H1 (cell line): ENCODE measurements at regions not wholly inside any gene's neighbourhood (a gene's known extent, or its start where the extent isn't known, plus 50 kb on each side); places are given as distances from the start of the nearest gene placed in this dataset.

Source experiments
- CTCF ChIA-PET: fragments of 300-600 bp; sonication (Branson Sonifier 250); formaldehyde crosslinking; loops from one replicate; lab custom pipeline; 2021; ENCODE audit not compliant: partially characterized antibody; lab: Charles Lee
- POLR2A ChIA-PET: fragments of 300-600 bp; sonication (Branson Sonifier 250); formaldehyde crosslinking; loops from one replicate; lab custom pipeline; 2021; ENCODE audit warnings: inconsistent platforms; ENCODE audit not compliant: partially characterized antibody; lab: Charles Lee
- DNase-seq, 2 experiments: peaks; one replicate each; pipeline versions ENCODE4 v3.0.0 to v3.0.0-alpha.2; 2010 to 2022; ENCODE audit warnings: low spot score in 2 of 2, low read depth in 1 of 2, mixed read lengths in 1 of 2
- FAIRE-seq: peaks from 2 replicates; lab custom pipeline; 2011; peaks lifted over from hg19 to GRCh38; lab: Jason Lieb, UNC
- H2AFZ ChIP-seq: 2 replicates; pipeline ENCODE4 v1.8.1; 2012; ENCODE audit warnings: low read length, inconsistent platforms
- H2AK5ac ChIP-seq: 2 replicates; pipeline ENCODE4 v1.6.1; 2013; ENCODE audit warnings: low read depth, low read length
- H2BK120ac ChIP-seq: replicated peaks from 2 replicates; pipeline ENCODE3; 2013; ENCODE audit warnings: low read depth, low read length, inconsistent platforms
- H2BK12ac ChIP-seq: 2 replicates; pipeline ENCODE4 v1.6.1; 2013; ENCODE audit warnings: low read depth, low read length
- H2BK15ac ChIP-seq: 2 replicates; pipeline ENCODE4 v1.6.1; 2013; ENCODE audit warnings: low read length
- H2BK20ac ChIP-seq: 2 replicates; pipeline ENCODE4 v1.6.1; 2013; ENCODE audit warnings: low read length
- H2BK5ac ChIP-seq: 2 replicates; pipeline ENCODE4 v1.6.1; 2013; ENCODE audit warnings: low read depth, low read length
- H3K14ac ChIP-seq: 2 replicates; pipeline ENCODE4 v1.6.1; 2013; ENCODE audit warnings: inconsistent platforms; ENCODE audit not compliant: insufficient read length
- H3K18ac ChIP-seq: 2 replicates; pipeline ENCODE4 v1.6.1; 2013; ENCODE audit warnings: low read length; ENCODE audit errors: extremely low read depth
- H3K23ac ChIP-seq: 2 replicates; pipeline ENCODE4 v1.6.1; 2013; ENCODE audit warnings: inconsistent platforms; ENCODE audit not compliant: insufficient read length
- H3K23me2 ChIP-seq: 2 replicates; pipeline ENCODE4 v1.6.1; 2013; ENCODE audit warnings: low read depth, low read length
- H3K27ac ChIP-seq: 2 replicates; pipeline ENCODE4 v1.6.1; 2011; ENCODE audit warnings: low read depth, low read length, inconsistent platforms
- H3K27me3 ChIP-seq, 4 experiments: replicated peaks in 1 of 4; 1 replicate in 1 of 4; 2 replicates in 3 of 4; pipeline versions ENCODE4 v1.6.1 to v1.8.1; 2011 to 2013; ENCODE audit warnings: low read length in 3 of 4, mild to moderate bottlenecking in 3 of 4, inconsistent platforms in 2 of 4, mixed read lengths in 2 of 4, moderate library complexity in 1 of 4; ENCODE audit not compliant: control insufficient read depth in 3 of 4, insufficient read depth in 3 of 4; ENCODE audit errors: extremely low read depth in 1 of 4
- H3K36me3 ChIP-seq, 4 experiments: 2 replicates each; pipeline versions ENCODE4 v1.6.1 to v1.8.1; 2011 to 2013; ENCODE audit warnings: mild to moderate bottlenecking in 4 of 4, low read length in 3 of 4, moderate library complexity in 2 of 4, control low read depth in 1 of 4, inconsistent platforms in 1 of 4; ENCODE audit not compliant: insufficient read depth in 4 of 4, control insufficient read depth in 2 of 4
- H3K4ac ChIP-seq: replicated peaks from 2 replicates; pipeline ENCODE3; 2013; ENCODE audit warnings: low read length, low read depth, mixed read lengths, inconsistent platforms; ENCODE audit not compliant: insufficient read length
- H3K4me1 ChIP-seq, 4 experiments: replicated peaks in 1 of 4; 1 replicate in 1 of 4; 2 replicates in 3 of 4; pipeline versions ENCODE4 v1.6.1 to v1.8.1; 2011 to 2013; ENCODE audit warnings: low read length in 3 of 4, inconsistent platforms in 2 of 4, mixed read lengths in 1 of 4; ENCODE audit not compliant: insufficient read depth in 4 of 4, control insufficient read depth in 3 of 4
- H3K4me2 ChIP-seq, 2 experiments: 2 replicates each; pipeline versions ENCODE4 v1.6.1 to v1.8.1; 2011 to 2013; ENCODE audit warnings: low read depth in 2 of 2, low read length in 2 of 2, control low read depth in 1 of 2, inconsistent platforms in 1 of 2, mild to moderate bottlenecking in 1 of 2; ENCODE audit not compliant: insufficient read depth in 1 of 2
- H3K4me3 ChIP-seq, 4 experiments: fragments of 200-600, 300-600 bp in 1 of 4; sonication (generic), shearing (Covaris generic), sonication (Bioruptor Twin) in 1 of 4; 2 replicates each; pipeline versions ENCODE4 v1.5.1 to v1.8.1; 2011 to 2016; ENCODE audit warnings: low read length in 4 of 4, low read depth in 3 of 4, control low read depth in 2 of 4, inconsistent platforms in 2 of 4, mild to moderate bottlenecking in 2 of 4, mixed read lengths in 1 of 4, moderate library complexity in 1 of 4; ENCODE audit not compliant: insufficient read depth in 2 of 4; ENCODE audit errors: extremely low read depth in 1 of 4
- H3K56ac ChIP-seq: replicated peaks from 2 replicates; pipeline ENCODE3; 2013; ENCODE audit warnings: low read depth, mild to moderate bottlenecking, mixed read lengths, low read length, inconsistent platforms; ENCODE audit not compliant: insufficient read length
- H3K79me1 ChIP-seq: 2 replicates; pipeline ENCODE4 v1.6.1; 2013; ENCODE audit warnings: low read depth, low read length, control low read depth
- H3K79me2 ChIP-seq, 2 experiments: 2 replicates each; pipeline versions ENCODE4 v1.6.1 to v1.8.1; 2012 to 2013; ENCODE audit warnings: low read length in 2 of 2, mild to moderate bottlenecking in 2 of 2, inconsistent platforms in 1 of 2; ENCODE audit not compliant: insufficient read depth in 2 of 2, control insufficient read depth in 1 of 2
- H3K9ac ChIP-seq, 4 experiments: replicated peaks in 1 of 4; 1 replicate in 1 of 4; 2 replicates in 3 of 4; pipeline versions ENCODE4 v1.6.1 to v1.8.1; 2011 to 2013; ENCODE audit warnings: low read depth in 3 of 4, low read length in 3 of 4, control low read depth in 2 of 4, mild to moderate bottlenecking in 2 of 4, moderate library complexity in 2 of 4, inconsistent platforms in 1 of 4; ENCODE audit errors: extremely low read depth in 1 of 4
- H3K9me3 ChIP-seq, 2 experiments: 2 replicates each; pipeline versions ENCODE4 v1.6.1 to v1.8.1; 2012 to 2013; ENCODE audit warnings: mild to moderate bottlenecking in 2 of 2, moderate library complexity in 2 of 2, control low read depth in 1 of 2, inconsistent platforms in 1 of 2, low read depth in 1 of 2, low read length in 1 of 2, mixed read lengths in 1 of 2; ENCODE audit not compliant: insufficient read depth in 2 of 2
- H4K20me1 ChIP-seq, 2 experiments: replicated peaks in 1 of 2; 2 replicates each; pipeline versions ENCODE3 to v1.8.1; 2011 to 2013; ENCODE audit warnings: inconsistent platforms in 2 of 2, low read length in 2 of 2, mild to moderate bottlenecking in 1 of 2; ENCODE audit not compliant: insufficient read depth in 2 of 2, control insufficient read depth in 1 of 2
- H4K5ac ChIP-seq: 2 replicates; pipeline ENCODE4 v1.6.1; 2013; ENCODE audit warnings: low read length, low read depth, mixed read lengths, inconsistent platforms; ENCODE audit not compliant: insufficient read length
- H4K8ac ChIP-seq: 2 replicates; pipeline ENCODE4 v1.8.0; 2013; ENCODE audit warnings: mild to moderate bottlenecking, moderate library complexity, low read length, inconsistent platforms; ENCODE audit not compliant: insufficient read depth; ENCODE audit errors: extremely low read depth
- H4K91ac ChIP-seq: replicated peaks from 2 replicates; pipeline ENCODE3; 2013; ENCODE audit warnings: low read length, mixed read lengths, inconsistent platforms; ENCODE audit not compliant: insufficient read length
- BCL11A ChIP-seq, 2 experiments: IDR thresholded peaks; one replicate each; pipeline ENCODE4 v1.6.1; 2011; ENCODE audit warnings: low read depth in 2 of 2, low read length in 2 of 2, mild to moderate bottlenecking in 2 of 2
- CBX5 ChIP-seq: fragments of 300-800, 300-1000 bp; sonication (generic); IDR thresholded peaks from 2 replicates; pipeline ENCODE4 v1.7.1; 2016; ENCODE audit warnings: antibody characterized with exemption, low read length, low read depth
- CEBPB ChIP-seq: IDR thresholded peaks from 2 replicates; pipeline ENCODE4 v1.6.1; 2012; ENCODE audit warnings: low read depth, low read length
- CTBP2 ChIP-seq: IDR thresholded peaks from 2 replicates; pipeline ENCODE4 v1.7.0; 2011; ENCODE audit warnings: borderline replicate concordance, mild to moderate bottlenecking, moderate library complexity, mixed read lengths, low read length; ENCODE audit not compliant: insufficient read depth, insufficient read length
- HDAC2 ChIP-seq, 2 experiments: fragments of 300-600 bp in 1 of 2; sonication (generic) in 1 of 2; IDR thresholded peaks; 2 replicates each; pipeline ENCODE4 v1.6.1; 2011 to 2012; ENCODE audit warnings: low read depth in 2 of 2, low read length in 2 of 2, mild to moderate bottlenecking in 2 of 2, moderate library complexity in 2 of 2, borderline replicate concordance in 1 of 2, inconsistent platforms in 1 of 2
- JUND ChIP-seq: IDR thresholded peaks from 2 replicates; pipeline ENCODE4 v1.6.1; 2011; ENCODE audit warnings: mild to moderate bottlenecking, improper control_type of control experiment, low read length
- MAFK ChIP-seq: IDR thresholded peaks from 2 replicates; pipeline ENCODE4 v1.6.1; 2012; ENCODE audit warnings: low read depth, mild to moderate bottlenecking, improper control_type of control experiment, low read length
- POLR2A ChIP-seq, 2 experiments: IDR thresholded peaks; 1 replicate in 1 of 2; 2 replicates in 1 of 2; pipeline ENCODE4 v1.6.1; 2011; ENCODE audit warnings: low read depth in 2 of 2, low read length in 2 of 2, mild to moderate bottlenecking in 2 of 2; ENCODE audit errors: control extremely low read depth in 1 of 2
- POLR2AphosphoS5 ChIP-seq: IDR thresholded peaks from 2 replicates; pipeline ENCODE4 v1.6.1; 2011; ENCODE audit warnings: low read depth, low read length
- POU5F1 ChIP-seq: IDR thresholded peaks from 2 replicates; pipeline ENCODE4 v1.6.1; 2011; ENCODE audit warnings: low read depth, mild to moderate bottlenecking, low read length, moderate library complexity
- RAD21 ChIP-seq, 2 experiments: IDR thresholded peaks in 1 of 2; conservative IDR thresholded peaks in 1 of 2; 2 replicates each; pipeline ENCODE4 v1.6.1; 2011; ENCODE audit warnings: low read depth in 2 of 2, low read length in 2 of 2, improper control_type of control experiment in 1 of 2, inconsistent platforms in 1 of 2, mild to moderate bottlenecking in 1 of 2, moderate library complexity in 1 of 2
- SIX5 ChIP-seq: IDR thresholded peaks from 2 replicates; pipeline ENCODE4 v1.6.1; 2011; ENCODE audit warnings: mild to moderate bottlenecking, low read depth, low read length
- SP1 ChIP-seq: IDR thresholded peaks from 2 replicates; pipeline ENCODE4 v1.6.1; 2011; ENCODE audit warnings: low read depth, low read length
- SRF ChIP-seq: IDR thresholded peaks from 2 replicates; pipeline ENCODE4 v1.6.1; 2011; ENCODE audit warnings: mild to moderate bottlenecking, low read depth, low read length, moderate library complexity
- TAF1 ChIP-seq: IDR thresholded peaks from 2 replicates; pipeline ENCODE4 v1.6.1; 2011; ENCODE audit warnings: mild to moderate bottlenecking, low read depth, low read length
- TBP ChIP-seq: IDR thresholded peaks from 2 replicates; pipeline ENCODE4 v1.6.1; 2011; ENCODE audit warnings: low read depth, low read length, improper control_type of control experiment
- WGBS, 2 experiments: shearing (Covaris generic) in 1 of 2; methylation state at CpG; one replicate each; pipeline versions ENCODE4 v1.1.6 to v1.1.7; 2013 to 2015; ENCODE audit warnings: low lambda C conversion rate in 2 of 2, mixed read lengths in 2 of 2, inconsistent platforms in 1 of 2, low coverage in 1 of 2, missing lambda C conversion rate in 1 of 2; ENCODE audit not compliant: insufficient replicate concordance in 2 of 2, insufficient coverage in 1 of 2, insufficient read length in 1 of 2; ENCODE audit errors: extremely low coverage in 1 of 2, missing lambda C conversion rate in 1 of 2; 5-methylcytosine and 5-hydroxymethylcytosine counted together

DNA sequence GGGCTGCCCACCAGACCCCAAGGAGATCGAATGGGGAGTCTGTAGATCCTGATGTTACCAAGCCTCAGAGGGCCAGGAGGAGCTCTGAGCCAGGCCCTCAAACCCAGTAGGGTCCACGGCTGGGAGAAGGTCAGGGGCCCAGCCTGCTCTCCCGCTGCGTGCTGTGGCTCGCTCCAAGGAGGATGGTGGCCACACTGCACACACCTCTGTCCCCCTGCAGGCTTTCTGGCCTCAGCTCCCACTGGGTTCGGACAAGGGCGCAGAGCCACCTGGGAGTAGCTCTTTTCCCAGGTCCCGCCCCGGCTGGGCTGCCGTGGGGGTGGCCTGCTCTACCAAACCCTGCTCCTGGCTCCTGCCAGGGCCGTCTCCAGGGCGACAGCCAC lies 175.8 kb downstream of the ZNF248 start:
- Histone ChIP-seq H4K91ac (no peak overlapping the region), H3K36me3 (no peaks in the 10 kb centered on the region), H3K4ac (no peak overlapping the region), H2BK5ac (no peak overlapping the region), H3K4me2 (no peak overlapping the region), H4K5ac (no peak overlapping the region), H3K9ac (no peak overlapping the region), H3K56ac (no peak overlapping the region), H3K79me2 (no peaks in the 10 kb centered on the region), H2AFZ (no peak overlapping the region), H2BK12ac (no peak overlapping the region), H3K18ac (no peak overlapping the region), H2BK15ac (no peak overlapping the region), H2BK120ac (no peak overlapping the region), H3K27me3 (no peaks in the 10 kb centered on the region), H3K27ac (no peak overlapping the region), H3K79me1 (no peaks in the 10 kb centered on the region), H3K14ac (no peak overlapping the region), H3K23ac (no peak overlapping the region), H3K23me2 (no peaks in the 10 kb centered on the region), H3K4me3 (no peak overlapping the region), H4K20me1 (no peaks in the 10 kb centered on the region), H4K8ac (no peak overlapping the region), H3K9me3 (peaks cover 80 to 91% of the 10 kb centered on the region in 2 experiments), H2AK5ac (no peak overlapping the region), H3K4me1 (no peaks in the 10 kb centered on the region), H2BK20ac (no peak overlapping the region)
- FAIRE-seq (no peak), DNase-seq (no peak)
- ChIA-PET POLR2A (no interaction called here), CTCF (no interaction called here)
- TF ChIP-seq SP1 (no peak), TBP (no peak), MAFK (no peak), POLR2AphosphoS5 (no peak), SIX5 (no peak), RAD21 (IDR thresholded peaks at IDR 0.05 in 1 of 2, conservative IDR thresholded peaks at IDR 0.05 in 1 of 2; ENCODE audit: low read depth in 2 of 2, low read length in 2 of 2) (no peak), CEBPB (no peak), BCL11A (IDR thresholded peaks at IDR 0.05; ENCODE audit: low read depth in 2 of 2, low read length in 2 of 2) (no peak), HDAC2 (IDR thresholded peaks at IDR 0.05; ENCODE audit: borderline replicate concordance in 1 of 2, low read depth in 2 of 2, low read length in 2 of 2) (no peak), SRF (no peak), TAF1 (no peak), CBX5 (no peak), JUND (no peak), POU5F1 (no peak), POLR2A (IDR thresholded peaks at IDR 0.05; ENCODE audit: control extremely low read depth in 1 of 2, low read depth in 2 of 2, low read length in 2 of 2) (no peak), CTBP2 (no peak)
- 96% methylated on average over 12 of the region's 12 CpGs; no CpG with 5 or more reads in 1 of the 2 experiments for WGBS, 2 experiments
